Ovary (tissue), 3 donors: ENCODE measurements at regions not wholly inside any gene's neighbourhood (a gene's known extent, or its start where the extent isn't known, plus 50 kb on each side); places are given as distances from the start of the nearest gene placed in this dataset.

ENCODE experiments used
- EP300 ChIP-seq: sonication (generic); formaldehyde crosslinking; IDR thresholded peaks from one replicate; pipeline ENCODE4 v1.6.1; 2017; ENCODE audit warnings: antibody characterized with exemption
- POLR2A ChIP-seq: fragments of 450-650 bp; IDR thresholded peaks from one replicate; pipeline ENCODE4 v1.6.1; 2017; ENCODE audit warnings: antibody characterized with exemption, mild to moderate bottlenecking, moderate library complexity
- TF ChIP-seq, protein P1 (sequence below), 3 donors: fragments of 450-650 bp in 2 of 3; fragments of 200-600 bp in 1 of 3; IDR thresholded peaks; one replicate each; pipeline versions ENCODE4 v1.5.1 to v1.8.0; 2016 to 2022; ENCODE audit warnings: antibody characterized with exemption in 3 of 3, mild to moderate bottlenecking in 1 of 3
- donor health status: DM: no; HTN: no; CAD: no.

DNA sequence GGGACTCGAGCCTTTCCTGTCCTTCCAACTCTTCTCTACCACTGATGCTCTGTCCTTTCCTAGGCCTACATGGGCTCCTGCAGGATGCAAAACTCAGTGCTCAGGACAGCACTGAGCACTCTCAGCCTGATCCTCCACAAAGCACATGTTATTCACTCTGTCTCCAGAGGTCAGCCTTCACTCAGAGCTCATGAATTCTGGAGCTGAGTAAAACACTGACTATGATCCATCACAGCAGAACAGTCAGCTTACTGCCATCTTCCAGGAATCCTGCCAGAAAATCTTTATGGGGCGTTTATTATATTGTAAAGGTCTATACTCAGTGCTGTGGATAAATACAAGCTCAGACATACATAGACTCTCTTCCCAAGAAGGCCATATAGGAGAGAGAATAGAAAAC, 121.5 kb upstream of the CPEB2 start:
- TF ChIP-seq, protein P1, sequence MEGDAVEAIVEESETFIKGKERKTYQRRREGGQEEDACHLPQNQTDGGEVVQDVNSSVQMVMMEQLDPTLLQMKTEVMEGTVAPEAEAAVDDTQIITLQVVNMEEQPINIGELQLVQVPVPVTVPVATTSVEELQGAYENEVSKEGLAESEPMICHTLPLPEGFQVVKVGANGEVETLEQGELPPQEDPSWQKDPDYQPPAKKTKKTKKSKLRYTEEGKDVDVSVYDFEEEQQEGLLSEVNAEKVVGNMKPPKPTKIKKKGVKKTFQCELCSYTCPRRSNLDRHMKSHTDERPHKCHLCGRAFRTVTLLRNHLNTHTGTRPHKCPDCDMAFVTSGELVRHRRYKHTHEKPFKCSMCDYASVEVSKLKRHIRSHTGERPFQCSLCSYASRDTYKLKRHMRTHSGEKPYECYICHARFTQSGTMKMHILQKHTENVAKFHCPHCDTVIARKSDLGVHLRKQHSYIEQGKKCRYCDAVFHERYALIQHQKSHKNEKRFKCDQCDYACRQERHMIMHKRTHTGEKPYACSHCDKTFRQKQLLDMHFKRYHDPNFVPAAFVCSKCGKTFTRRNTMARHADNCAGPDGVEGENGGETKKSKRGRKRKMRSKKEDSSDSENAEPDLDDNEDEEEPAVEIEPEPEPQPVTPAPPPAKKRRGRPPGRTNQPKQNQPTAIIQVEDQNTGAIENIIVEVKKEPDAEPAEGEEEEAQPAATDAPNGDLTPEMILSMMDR (IDR thresholded peaks at IDR 0.05) = no peak
- TF ChIP-seq EP300 (no peak), POLR2A (no peak)
